ENCODE measurements at regions not wholly inside any gene's neighbourhood (a gene's known extent, or its start where the extent isn't known, plus 50 kb on each side); places are given as distances from the start of the nearest gene placed in this dataset.

GRCh38 chr3:193909387-193909786, 226.6 kb upstream of the HES1 start:
- no peak overlapping the region for H3K4me3 ChIP-seq (ENCODE audit: low read depth, low read length)
- TF ChIP-seq CTCF (IDR thresholded peaks at IDR 0.05; ENCODE audit: control insufficient read depth, extremely low read depth, insufficient read depth) = no peak
- no peak for DNase-seq (ENCODE audit: low read depth)

GRCh38 chr3:193910310-193910709, 225.6 kb upstream of the HES1 start:
- H3K4me3 ChIP-seq (ENCODE audit: low read depth, low read length) = no peak overlapping the region
- no peak for TF ChIP-seq CTCF (IDR thresholded peaks at IDR 0.05; ENCODE audit: control insufficient read depth, extremely low read depth, insufficient read depth)
- no peak for DNase-seq (ENCODE audit: low read depth)

GRCh38 chr3:193910886-193911738, 224.8 kb upstream of the HES1 start:
- TF ChIP-seq CTCF (IDR thresholded peaks at IDR 0.05; ENCODE audit: control insufficient read depth, extremely low read depth, insufficient read depth) = no peak
- H3K4me3 ChIP-seq (ENCODE audit: low read depth, low read length) = no peak overlapping the region
- no peak for DNase-seq (ENCODE audit: low read depth)

GRCh38 chr3:193911784-193912340, 224.1 kb upstream of the HES1 start:
- no peak for DNase-seq (ENCODE audit: low read depth)
- no peak overlapping the region for H3K4me3 ChIP-seq (ENCODE audit: low read depth, low read length)
- no peak for TF ChIP-seq CTCF (IDR thresholded peaks at IDR 0.05; ENCODE audit: control insufficient read depth, extremely low read depth, insufficient read depth)

GRCh38 chr3:193912621-193913178, 223.2 kb upstream of the HES1 start:
- TF ChIP-seq CTCF (IDR thresholded peaks at IDR 0.05; ENCODE audit: control insufficient read depth, extremely low read depth, insufficient read depth) = no peak
- no peak overlapping the region for H3K4me3 ChIP-seq (ENCODE audit: low read depth, low read length)
- DNase-seq (ENCODE audit: low read depth) = no peak

- no peak overlapping the region for H3K4me3 ChIP-seq (ENCODE audit: low read depth, low read length)
- no peak for DNase-seq (ENCODE audit: low read depth)
- TF ChIP-seq CTCF (IDR thresholded peaks at IDR 0.05; ENCODE audit: control insufficient read depth, extremely low read depth, insufficient read depth) = no peak
Measured at GRCh38 chr3:193914602-193915001, 221.3 kb upstream of the HES1 start.

Measured in LNCaP clone FGC (cell line).